Adrenal gland (tissue), 5 donors: ENCODE measurements at regions not wholly inside any gene's neighbourhood (a gene's known extent, or its start where the extent isn't known, plus 50 kb on each side); places are given as distances from the start of the nearest gene placed in this dataset.

ENCODE experiments used
- CTCF ChIP-seq, 6 experiments: fragments of 450-650 bp in 4 of 6; fragments of 200-600 bp in 2 of 6; sonication (generic) in 1 of 6; IDR thresholded peaks; 1 replicate in 5 of 6; 2 replicates in 1 of 6; pipeline versions ENCODE4 v1.5.1 to v1.8.0; 2016 to 2021; ENCODE audit warnings: antibody characterized with exemption in 6 of 6, mild to moderate bottlenecking in 2 of 6, moderate library complexity in 1 of 6
- POLR2A ChIP-seq, 2 donors: fragments of 450-650 bp; IDR thresholded peaks; one replicate each; pipeline ENCODE4 v1.6.1; 2017; ENCODE audit warnings: antibody characterized with exemption in 2 of 2, mild to moderate bottlenecking in 2 of 2, moderate library complexity in 1 of 2
- donor health status: DM: no; HTN: no; CAD: no.

- TF ChIP-seq CTCF (IDR thresholded peaks at IDR 0.05) (no peak), POLR2A (IDR thresholded peaks at IDR 0.05) (no peak)
These were observed 73.6 kb upstream of the ALDH1B1 start for GRCh38 chr9:38318759-38319495.
